HEK293 (cell line): ENCODE measurements at regions not wholly inside any gene's neighbourhood (a gene's known extent, or its start where the extent isn't known, plus 50 kb on each side); places are given as distances from the start of the nearest gene placed in this dataset.

ENCODE experiments used
- CTCF ChIA-PET: fragments of 350-600 bp; formaldehyde crosslinking; extraction: SDS; loops from one replicate; lab custom pipeline; 2021; ENCODE audit warnings: antibody characterized with exemption; lab: Yijun Ruan, JAX
- POLR2A ChIA-PET: fragments of 300-600 bp; formaldehyde crosslinking; extraction: SDS; loops from one replicate; lab custom pipeline; 2020; ENCODE audit warnings: antibody characterized with exemption, inconsistent platforms; lab: Yijun Ruan, JAX
- H3K27ac ChIP-seq: fragments of 200-500 bp; sonication (Bioruptor generic); 2 replicates; pipeline ENCODE4 v1.5.1; 2014; ENCODE audit warnings: low read depth, low read length, control low read depth, inconsistent platforms; ENCODE audit errors: extremely low read depth
- H3K36me3 ChIP-seq, 2 experiments: fragments of 200-500 bp in 1 of 2; sonication (Bioruptor generic) in 1 of 2; 1 replicate in 1 of 2; 2 replicates in 1 of 2; pipeline ENCODE4 v1.5.1; 2014 to 2017; ENCODE audit warnings: inconsistent platforms in 2 of 2, low read length in 2 of 2; ENCODE audit not compliant: control insufficient read depth in 2 of 2, insufficient read depth in 1 of 2
- H3K4me1 ChIP-seq: fragments of 200-500 bp; sonication (Bioruptor generic); 2 replicates; pipeline ENCODE4 v1.5.1; 2014; ENCODE audit warnings: mild to moderate bottlenecking, low read length, inconsistent platforms; ENCODE audit not compliant: control insufficient read depth, insufficient read depth
- H3K4me3 ChIP-seq: 2 replicates; pipeline ENCODE4 v1.5.1; 2011; ENCODE audit warnings: low read depth, mild to moderate bottlenecking, control low read depth, low read length, moderate library complexity
- H3K9me3 ChIP-seq: fragments of 200-500 bp; sonication (Bioruptor generic); 2 replicates; pipeline ENCODE4 v1.5.1; 2014; ENCODE audit warnings: low read depth, low read length, inconsistent platforms; ENCODE audit not compliant: control insufficient read depth, insufficient read depth
- BCL11B ChIP-seq: fragments of 450-650 bp; formaldehyde crosslinking; IDR thresholded peaks from 2 replicates; pipeline ENCODE4 v1.5.1; 2016; ENCODE audit warnings: low read depth, missing biosample characterization, missing genetic modification characterization
- GLIS1 ChIP-seq: fragments of 450-650 bp; formaldehyde crosslinking; IDR thresholded peaks from 2 replicates; pipeline ENCODE4 v1.5.1; 2016; ENCODE audit warnings: missing biosample characterization, missing genetic modification characterization
- HOXD13 ChIP-seq: sonication (generic); formaldehyde crosslinking; IDR thresholded peaks from 2 replicates; pipeline ENCODE4 v1.8.0; 2022; ENCODE audit warnings: missing genetic modification reagents, borderline replicate concordance
- KLF10 ChIP-seq: fragments of 450-650 bp; IDR thresholded peaks from 2 replicates; pipeline ENCODE4 v1.5.1; 2018; ENCODE audit warnings: missing biosample characterization, mild to moderate bottlenecking, missing genetic modification characterization
- OVOL3 ChIP-seq: fragments of 450-650 bp; formaldehyde crosslinking; IDR thresholded peaks from 2 replicates; pipeline ENCODE4 v1.5.1; 2016; ENCODE audit warnings: missing biosample characterization, missing genetic modification characterization
- SCRT1 ChIP-seq: fragments of 450-650 bp; formaldehyde crosslinking; IDR thresholded peaks from 2 replicates; pipeline ENCODE4 v1.5.1; 2016; ENCODE audit warnings: missing biosample characterization, missing genetic modification characterization, borderline replicate concordance
- SCRT2 ChIP-seq: fragments of 450-650 bp; formaldehyde crosslinking; IDR thresholded peaks from 2 replicates; pipeline ENCODE4 v1.5.1; 2016; ENCODE audit warnings: missing biosample characterization, missing genetic modification characterization
- ZNF121 ChIP-seq: fragments of 450-650 bp; formaldehyde crosslinking; IDR thresholded peaks from 2 replicates; pipeline ENCODE4 v1.5.1; 2016; ENCODE audit warnings: missing biosample characterization, missing genetic modification characterization
- ZNF155 ChIP-seq: fragments of 450-650 bp; formaldehyde crosslinking; IDR thresholded peaks from 2 replicates; pipeline ENCODE4 v1.5.1; 2016; ENCODE audit warnings: missing biosample characterization, missing genetic modification characterization
- ZNF184 ChIP-seq: fragments of 450-650 bp; IDR thresholded peaks from 2 replicates; pipeline ENCODE4 v1.5.1; 2018; ENCODE audit warnings: missing biosample characterization, mild to moderate bottlenecking, missing genetic modification characterization
- ZNF221 ChIP-seq: fragments of 450-650 bp; formaldehyde crosslinking; IDR thresholded peaks from 2 replicates; pipeline ENCODE4 v1.5.1; 2017; ENCODE audit warnings: missing biosample characterization, missing genetic modification characterization, borderline replicate concordance
- ZNF26 ChIP-seq: fragments of 450-650 bp; formaldehyde crosslinking; IDR thresholded peaks from 2 replicates; pipeline ENCODE4 v1.5.1; 2016; ENCODE audit warnings: missing biosample characterization, missing genetic modification characterization
- ZNF311 ChIP-seq: fragments of 450-650 bp; formaldehyde crosslinking; IDR thresholded peaks from 2 replicates; pipeline ENCODE4 v1.5.1; 2017; ENCODE audit warnings: missing biosample characterization, missing genetic modification characterization, borderline replicate concordance
- ZNF530 ChIP-seq: fragments of 450-650 bp; formaldehyde crosslinking; IDR thresholded peaks from 2 replicates; pipeline ENCODE4 v1.5.1; 2016; ENCODE audit warnings: low read depth, missing biosample characterization, missing genetic modification characterization
- ZNF624 ChIP-seq: fragments of 450-650 bp; formaldehyde crosslinking; IDR thresholded peaks from 2 replicates; pipeline ENCODE4 v1.5.1; 2017; ENCODE audit warnings: missing biosample characterization, missing genetic modification characterization
- TF ChIP-seq, protein P1 (sequence below): fragments of 450-650 bp; formaldehyde crosslinking; IDR thresholded peaks from 2 replicates; pipeline ENCODE4 v1.5.1; 2017; ENCODE audit warnings: missing biosample characterization, mild to moderate bottlenecking, missing genetic modification characterization, moderate library complexity
- TF ChIP-seq, protein P2 (sequence below): fragments of 450-650 bp; formaldehyde crosslinking; IDR thresholded peaks from 2 replicates; pipeline ENCODE4 v1.5.1; 2016; ENCODE audit warnings: missing biosample characterization, missing genetic modification characterization
- TF ChIP-seq, protein P3 (sequence below): fragments of 450-650 bp; formaldehyde crosslinking; conservative IDR thresholded peaks from 2 replicates; pipeline ENCODE4 v1.5.1; 2016; ENCODE audit warnings: low read depth, missing biosample characterization, missing genetic modification characterization
- TF ChIP-seq, protein P4 (sequence below): fragments of 450-650 bp; formaldehyde crosslinking; IDR thresholded peaks from 2 replicates; pipeline ENCODE4 v1.5.1; 2016; ENCODE audit warnings: missing biosample characterization, missing genetic modification characterization

- TF ChIP-seq, protein P1, sequence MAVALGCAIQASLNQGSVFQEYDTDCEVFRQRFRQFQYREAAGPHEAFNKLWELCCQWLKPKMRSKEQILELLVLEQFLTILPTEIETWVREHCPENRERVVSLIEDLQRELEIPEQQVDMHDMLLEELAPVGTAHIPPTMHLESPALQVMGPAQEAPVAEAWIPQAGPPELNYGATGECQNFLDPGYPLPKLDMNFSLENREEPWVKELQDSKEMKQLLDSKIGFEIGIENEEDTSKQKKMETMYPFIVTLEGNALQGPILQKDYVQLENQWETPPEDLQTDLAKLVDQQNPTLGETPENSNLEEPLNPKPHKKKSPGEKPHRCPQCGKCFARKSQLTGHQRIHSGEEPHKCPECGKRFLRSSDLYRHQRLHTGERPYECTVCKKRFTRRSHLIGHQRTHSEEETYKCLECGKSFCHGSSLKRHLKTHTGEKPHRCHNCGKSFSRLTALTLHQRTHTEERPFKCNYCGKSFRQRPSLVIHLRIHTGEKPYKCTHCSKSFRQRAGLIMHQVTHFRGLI (tag by site-specific recombination), result no peak
- TF ChIP-seq ZNF221, result no peak
- TF ChIP-seq, protein P2, sequence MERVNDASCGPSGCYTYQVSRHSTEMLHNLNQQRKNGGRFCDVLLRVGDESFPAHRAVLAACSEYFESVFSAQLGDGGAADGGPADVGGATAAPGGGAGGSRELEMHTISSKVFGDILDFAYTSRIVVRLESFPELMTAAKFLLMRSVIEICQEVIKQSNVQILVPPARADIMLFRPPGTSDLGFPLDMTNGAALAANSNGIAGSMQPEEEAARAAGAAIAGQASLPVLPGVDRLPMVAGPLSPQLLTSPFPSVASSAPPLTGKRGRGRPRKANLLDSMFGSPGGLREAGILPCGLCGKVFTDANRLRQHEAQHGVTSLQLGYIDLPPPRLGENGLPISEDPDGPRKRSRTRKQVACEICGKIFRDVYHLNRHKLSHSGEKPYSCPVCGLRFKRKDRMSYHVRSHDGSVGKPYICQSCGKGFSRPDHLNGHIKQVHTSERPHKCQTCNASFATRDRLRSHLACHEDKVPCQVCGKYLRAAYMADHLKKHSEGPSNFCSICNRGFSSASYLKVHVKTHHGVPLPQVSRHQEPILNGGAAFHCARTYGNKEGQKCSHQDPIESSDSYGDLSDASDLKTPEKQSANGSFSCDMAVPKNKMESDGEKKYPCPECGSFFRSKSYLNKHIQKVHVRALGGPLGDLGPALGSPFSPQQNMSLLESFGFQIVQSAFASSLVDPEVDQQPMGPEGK (tag by site-specific recombination), result no peak
- no peak for TF ChIP-seq ZNF184
Measured at GRCh38 chr6:148068437-148069061, 274.1 kb upstream of the SASH1 start (continued).

- CTCF ChIA-PET, result no interaction called here
- no peaks in the 10 kb centered on the region for H3K9me3 ChIP-seq
- no peaks in the 10 kb centered on the region for H3K4me1 ChIP-seq
- POLR2A ChIA-PET, result no interaction called here
- no peak overlapping the region for H3K4me3 ChIP-seq
- no peaks in the 10 kb centered on the region for H3K36me3 ChIP-seq
- TF ChIP-seq OVOL3, result no peak
- TF ChIP-seq ZNF155, result no peak
- TF ChIP-seq SCRT1 (tag by site-specific recombination), result no peak
- TF ChIP-seq ZNF624 (tag by site-specific recombination), result no peak
- no peak for TF ChIP-seq ZNF221
- TF ChIP-seq, protein P3, sequence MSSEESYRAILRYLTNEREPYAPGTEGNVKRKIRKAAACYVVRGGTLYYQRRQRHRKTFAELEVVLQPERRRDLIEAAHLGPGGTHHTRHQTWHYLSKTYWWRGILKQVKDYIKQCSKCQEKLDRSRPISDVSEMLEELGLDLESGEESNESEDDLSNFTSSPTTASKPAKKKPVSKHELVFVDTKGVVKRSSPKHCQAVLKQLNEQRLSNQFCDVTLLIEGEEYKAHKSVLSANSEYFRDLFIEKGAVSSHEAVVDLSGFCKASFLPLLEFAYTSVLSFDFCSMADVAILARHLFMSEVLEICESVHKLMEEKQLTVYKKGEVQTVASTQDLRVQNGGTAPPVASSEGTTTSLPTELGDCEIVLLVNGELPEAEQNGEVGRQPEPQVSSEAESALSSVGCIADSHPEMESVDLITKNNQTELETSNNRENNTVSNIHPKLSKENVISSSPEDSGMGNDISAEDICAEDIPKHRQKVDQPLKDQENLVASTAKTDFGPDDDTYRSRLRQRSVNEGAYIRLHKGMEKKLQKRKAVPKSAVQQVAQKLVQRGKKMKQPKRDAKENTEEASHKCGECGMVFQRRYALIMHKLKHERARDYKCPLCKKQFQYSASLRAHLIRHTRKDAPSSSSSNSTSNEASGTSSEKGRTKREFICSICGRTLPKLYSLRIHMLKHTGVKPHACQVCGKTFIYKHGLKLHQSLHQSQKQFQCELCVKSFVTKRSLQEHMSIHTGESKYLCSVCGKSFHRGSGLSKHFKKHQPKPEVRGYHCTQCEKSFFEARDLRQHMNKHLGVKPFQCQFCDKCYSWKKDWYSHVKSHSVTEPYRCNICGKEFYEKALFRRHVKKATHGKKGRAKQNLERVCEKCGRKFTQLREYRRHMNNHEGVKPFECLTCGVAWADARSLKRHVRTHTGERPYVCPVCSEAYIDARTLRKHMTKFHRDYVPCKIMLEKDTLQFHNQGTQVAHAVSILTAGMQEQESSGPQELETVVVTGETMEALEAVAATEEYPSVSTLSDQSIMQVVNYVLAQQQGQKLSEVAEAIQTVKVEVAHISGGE, result no peak
- no peak for TF ChIP-seq SCRT2 (tag by site-specific recombination)
- no peak for TF ChIP-seq KLF10 (tag by site-specific recombination)
- TF ChIP-seq ZNF26 (tag by site-specific recombination), result no peak
- TF ChIP-seq ZNF121, result no peak
- no peak for TF ChIP-seq GLIS1
- TF ChIP-seq ZNF530, result no peak
- TF ChIP-seq BCL11B (tag by site-specific recombination), result no peak
- TF ChIP-seq, protein P4, sequence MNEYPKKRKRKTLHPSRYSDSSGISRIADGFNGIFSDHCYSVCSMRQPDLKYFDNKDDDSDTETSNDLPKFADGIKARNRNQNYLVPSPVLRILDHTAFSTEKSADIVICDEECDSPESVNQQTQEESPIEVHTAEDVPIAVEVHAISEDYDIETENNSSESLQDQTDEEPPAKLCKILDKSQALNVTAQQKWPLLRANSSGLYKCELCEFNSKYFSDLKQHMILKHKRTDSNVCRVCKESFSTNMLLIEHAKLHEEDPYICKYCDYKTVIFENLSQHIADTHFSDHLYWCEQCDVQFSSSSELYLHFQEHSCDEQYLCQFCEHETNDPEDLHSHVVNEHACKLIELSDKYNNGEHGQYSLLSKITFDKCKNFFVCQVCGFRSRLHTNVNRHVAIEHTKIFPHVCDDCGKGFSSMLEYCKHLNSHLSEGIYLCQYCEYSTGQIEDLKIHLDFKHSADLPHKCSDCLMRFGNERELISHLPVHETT (tag by site-specific recombination), result no peak
- TF ChIP-seq ZNF311 (tag by site-specific recombination), result no peak
- TF ChIP-seq HOXD13 (CRISPR knock-in tag), result no peak
- H3K27ac ChIP-seq, result no peak overlapping the region
Measured at GRCh38 chr6:148069256-148069655, 273.4 kb upstream of the SASH1 start.
